ENCODE measurements at regions not wholly inside any gene's neighbourhood (a gene's known extent, or its start where the extent isn't known, plus 50 kb on each side); places are given as distances from the start of the nearest gene placed in this dataset.

DNA sequence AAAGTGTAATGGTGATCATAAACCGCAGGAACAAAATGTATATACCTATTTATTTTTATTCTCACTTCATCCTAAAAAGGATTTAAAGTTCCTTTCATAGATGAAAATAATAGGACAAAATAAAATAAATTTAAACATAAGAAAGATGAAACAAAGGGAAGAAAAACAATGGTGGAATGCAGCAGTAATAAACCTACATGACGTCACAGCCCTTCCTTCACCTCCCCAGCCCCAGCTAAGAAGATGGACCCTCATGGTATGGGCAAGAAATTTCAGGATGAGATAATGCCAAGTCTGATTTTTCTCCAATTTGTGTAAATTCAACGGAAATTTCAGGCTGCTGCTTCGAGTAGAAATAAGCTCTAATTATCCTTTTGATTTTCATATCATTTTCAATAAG is 381.0 kb downstream of the LRIG3 start:
- TF ChIP-seq EZH2phosphoT487 (conservative IDR thresholded peaks at IDR 0.05; ENCODE audit: low read length) (no peak), CTCF (IDR thresholded peaks at IDR 0.05; ENCODE audit: insufficient read depth, low read length, poor library complexity, severe bottlenecking) (no peak)
